GM12892 (cell line): ENCODE measurements at regions not wholly inside any gene's neighbourhood (a gene's known extent, or its start where the extent isn't known, plus 50 kb on each side); places are given as distances from the start of the nearest gene placed in this dataset.

Source experiments
- POLR2A ChIP-seq: IDR thresholded peaks from 2 replicates; pipeline ENCODE4 v1.6.1; 2011; ENCODE audit warnings: low read depth, low read length, control low read depth
- TAF1 ChIP-seq: IDR thresholded peaks from 2 replicates; pipeline ENCODE4 v1.6.1; 2011; ENCODE audit warnings: low read depth, mild to moderate bottlenecking, control low read depth, low read length, borderline replicate concordance

- no peak for TF ChIP-seq POLR2A
- no peak for TF ChIP-seq TAF1
These were observed 600.7 kb downstream of the UTRN start for GRCh38 chr6:144885817-144886216.
